ENCODE measurements at regions not wholly inside any gene's neighbourhood (a gene's known extent, or its start where the extent isn't known, plus 50 kb on each side); places are given as distances from the start of the nearest gene placed in this dataset.

GRCh38 chr6:166809721-166810120, 146.6 kb downstream of the RNASET2 start:
- DNase-seq (ENCODE audit: low read depth, low spot score) (no peak), FAIRE-seq (no peak)
- no peak overlapping the region for H3K9ac ChIP-seq (replicated peaks; ENCODE audit: extremely low read depth, insufficient read depth, low read length)
- no peaks in the 10 kb centered on the region for H3K36me3 ChIP-seq (ENCODE audit: control insufficient read depth in 2 of 2, extremely low read depth in 1 of 2, insufficient read depth in 2 of 2, low read length in 2 of 2)
- no peaks in the 10 kb centered on the region for H3K9me3 ChIP-seq (replicated peaks; ENCODE audit: control insufficient read depth, insufficient read depth, low read length)
- no peaks in the 10 kb centered on the region for H3K9me1 ChIP-seq (replicated peaks; ENCODE audit: control insufficient read depth, extremely low read depth, insufficient read depth, low read length)
- ChIA-PET CTCF (no interaction called here), POLR2A (no interaction called here)
- H2AFZ ChIP-seq (ENCODE audit: low read depth, low read length): no peak overlapping the region
- no peak overlapping the region for H3K27ac ChIP-seq (ENCODE audit: insufficient read depth, low read depth, low read length)
- intact Hi-C loops (cut with micrococcal nuclease) (no loop called here), dilution Hi-C loops (cut with MboI; ENCODE audit: extremely low pct_ligation_motif_present, low sequenced_read_pairs) (no loop called here)
- no peaks in the 10 kb centered on the region for H3K27me3 ChIP-seq (ENCODE audit: control insufficient read depth in 2 of 2, insufficient read depth in 2 of 2, low read length in 2 of 2)
- H3K79me2 ChIP-seq (ENCODE audit: control insufficient read depth, insufficient read depth, low read length): no peaks in the 10 kb centered on the region
- no peaks in the 10 kb centered on the region for H3K4me1 ChIP-seq (ENCODE audit: control insufficient read depth, extremely low read depth, insufficient read depth, low read length)
- H4K20me1 ChIP-seq (replicated peaks; ENCODE audit: control insufficient read depth, extremely low read depth, insufficient read depth, low read length): no peaks in the 10 kb centered on the region
- no TSS peak for BruUV-seq (replicated peaks)
- TF ChIP-seq POLR2AphosphoS5 (IDR thresholded peaks at IDR 0.05; ENCODE audit: insufficient read depth, low read depth, low read length) (no peak), EZH2 (IDR thresholded peaks at IDR 0.05; ENCODE audit: borderline replicate concordance, low read depth, low read length, severe bottlenecking) (no peak), POLR2A (IDR thresholded peaks at IDR 0.05; ENCODE audit: low read depth, low read length) (no peak), MAX (IDR thresholded peaks at IDR 0.05; ENCODE audit: insufficient read depth, insufficient read length) (no peak), MYC (IDR thresholded peaks at IDR 0.05; ENCODE audit: low read depth, low read length) (no peak), JUN (IDR thresholded peaks at IDR 0.05; ENCODE audit: borderline replicate concordance, insufficient read depth, insufficient read length, low read depth) (no peak), FOS (IDR thresholded peaks at IDR 0.05; ENCODE audit: borderline replicate concordance, insufficient read depth, low read length) (no peak), GATA2 (IDR thresholded peaks at IDR 0.05; ENCODE audit: insufficient read depth, insufficient read length, low read depth, low read length) (no peak), CTCF (IDR thresholded peaks at IDR 0.05; ENCODE audit: extremely low read depth in 1 of 2, insufficient read depth in 1 of 2, low read depth in 1 of 2, low read length in 2 of 2) (no peak)
- no peak overlapping the region for H3K4me2 ChIP-seq (ENCODE audit: insufficient read depth, low read length)
- H3K4me3 ChIP-seq (replicated peaks in 1 of 3; ENCODE audit: insufficient read depth in 1 of 3, low read depth in 1 of 3, low read length in 3 of 3): no peak overlapping the region

All from endothelial cell of umbilical vein (primary cell).